PC-9 (cell line): ENCODE measurements at regions not wholly inside any gene's neighbourhood (a gene's known extent, or its start where the extent isn't known, plus 50 kb on each side); places are given as distances from the start of the nearest gene placed in this dataset.

Source experiments
- EZH2 ChIP-seq: fragments of 200-600 bp; sonication (generic); IDR thresholded peaks from 2 replicates; pipeline ENCODE4 v1.8.0; 2017; ENCODE audit warnings: antibody characterized with exemption, low read depth
- TF ChIP-seq, protein P1 (sequence below): fragments of 200-600 bp; sonication (generic); conservative IDR thresholded peaks from 2 replicates; pipeline ENCODE4 v1.6.1; 2017; ENCODE audit warnings: mixed run types, antibody characterized with exemption, mild to moderate bottlenecking, moderate library complexity

DNA sequence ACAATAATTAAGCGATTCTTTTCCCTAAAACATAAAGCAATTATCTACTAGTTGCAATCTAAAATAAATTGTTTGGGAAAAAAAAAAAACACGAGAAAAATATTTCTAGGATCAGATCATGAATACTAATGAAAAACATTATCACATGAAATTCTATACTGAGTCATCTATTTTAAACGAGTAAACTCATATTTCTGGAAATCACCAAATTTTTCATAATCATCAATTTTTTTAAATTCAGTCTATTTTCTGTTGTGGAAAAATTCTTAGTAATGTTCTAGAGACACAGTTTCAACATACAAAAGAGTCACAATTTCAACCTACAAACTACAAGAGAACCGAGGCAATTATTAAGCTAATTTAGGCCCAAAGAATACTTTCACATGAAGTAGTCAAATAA is 245.6 kb upstream of the SOX5 start:
- TF ChIP-seq EZH2: no peak
- TF ChIP-seq, protein P1, sequence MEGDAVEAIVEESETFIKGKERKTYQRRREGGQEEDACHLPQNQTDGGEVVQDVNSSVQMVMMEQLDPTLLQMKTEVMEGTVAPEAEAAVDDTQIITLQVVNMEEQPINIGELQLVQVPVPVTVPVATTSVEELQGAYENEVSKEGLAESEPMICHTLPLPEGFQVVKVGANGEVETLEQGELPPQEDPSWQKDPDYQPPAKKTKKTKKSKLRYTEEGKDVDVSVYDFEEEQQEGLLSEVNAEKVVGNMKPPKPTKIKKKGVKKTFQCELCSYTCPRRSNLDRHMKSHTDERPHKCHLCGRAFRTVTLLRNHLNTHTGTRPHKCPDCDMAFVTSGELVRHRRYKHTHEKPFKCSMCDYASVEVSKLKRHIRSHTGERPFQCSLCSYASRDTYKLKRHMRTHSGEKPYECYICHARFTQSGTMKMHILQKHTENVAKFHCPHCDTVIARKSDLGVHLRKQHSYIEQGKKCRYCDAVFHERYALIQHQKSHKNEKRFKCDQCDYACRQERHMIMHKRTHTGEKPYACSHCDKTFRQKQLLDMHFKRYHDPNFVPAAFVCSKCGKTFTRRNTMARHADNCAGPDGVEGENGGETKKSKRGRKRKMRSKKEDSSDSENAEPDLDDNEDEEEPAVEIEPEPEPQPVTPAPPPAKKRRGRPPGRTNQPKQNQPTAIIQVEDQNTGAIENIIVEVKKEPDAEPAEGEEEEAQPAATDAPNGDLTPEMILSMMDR: no peak
